Endothelial cell of umbilical vein (primary cell): ENCODE measurements at regions not wholly inside any gene's neighbourhood (a gene's known extent, or its start where the extent isn't known, plus 50 kb on each side); places are given as distances from the start of the nearest gene placed in this dataset.

ENCODE experiments used
- CTCF ChIP-seq, 2 donors: IDR thresholded peaks; 1 replicate in 1 of 2; 2 replicates in 1 of 2; pipeline ENCODE4 v1.5.1; 2011; ENCODE audit warnings: low read length in 2 of 2, mild to moderate bottlenecking in 2 of 2, moderate library complexity in 2 of 2, control low read depth in 1 of 2, inconsistent platforms in 1 of 2, low read depth in 1 of 2; ENCODE audit not compliant: insufficient read depth in 1 of 2; ENCODE audit errors: extremely low read depth in 1 of 2
- EZH2 ChIP-seq: IDR thresholded peaks from 2 replicates; pipeline ENCODE4 v1.6.1; 2012; ENCODE audit warnings: borderline replicate concordance, low read depth, mild to moderate bottlenecking, moderate library complexity, low read length, inconsistent platforms; ENCODE audit not compliant: severe bottlenecking
- POLR2A ChIP-seq: IDR thresholded peaks from 2 replicates; pipeline ENCODE4 v1.6.1; 2012; ENCODE audit warnings: low read depth, mild to moderate bottlenecking, control low read depth, low read length

GRCh38 chr1:25082216-25082899, 149.9 kb downstream of the SYF2 start:
- TF ChIP-seq CTCF (IDR thresholded peaks at IDR 0.05; ENCODE audit: extremely low read depth in 1 of 2, insufficient read depth in 1 of 2, low read depth in 1 of 2, low read length in 2 of 2) (no peak), EZH2 (no peak), POLR2A (no peak)
